Stomach (tissue), 8 donors: ENCODE measurements at regions not wholly inside any gene's neighbourhood (a gene's known extent, or its start where the extent isn't known, plus 50 kb on each side); places are given as distances from the start of the nearest gene placed in this dataset.

Experiments
- DNase-seq, 2 donors: peaks; one replicate each; pipeline versions ENCODE4 v3.0.0 to v3.0.0-alpha.2; 2013 to 2019
- H3K27ac ChIP-seq, 5 donors: fragments of 200-600 bp in 4 of 5; sonication (generic) in 4 of 5; one replicate each; pipeline ENCODE4 v1.5.1; 2013 to 2019; ENCODE audit warnings: mild to moderate bottlenecking in 1 of 5, moderate library complexity in 1 of 5
- H3K27me3 ChIP-seq, 3 donors: fragments of 200-600 bp; sonication (generic); one replicate each; pipeline ENCODE4 v1.5.1; 2017 to 2019; ENCODE audit warnings: mixed run types in 1 of 3
- H3K36me3 ChIP-seq, 4 donors: fragments of 200-600 bp; sonication (generic); 1 replicate in 3 of 4; 2 replicates in 1 of 4; pipeline ENCODE4 v1.5.1; 2016 to 2019
- H3K4me1 ChIP-seq, 4 donors: fragments of 200-600 bp; sonication (generic); one replicate each; pipeline ENCODE4 v1.5.1; 2016 to 2019
- H3K4me3 ChIP-seq, 4 donors: fragments of 200-600 bp; sonication (generic) in 3 of 4; one replicate each; pipeline ENCODE4 v1.5.1; 2016 to 2019; ENCODE audit warnings: mild to moderate bottlenecking in 1 of 4
- H3K9me3 ChIP-seq, 4 donors: fragments of 200-600 bp; sonication (generic); one replicate each; pipeline ENCODE4 v1.5.1; 2016 to 2019
- CTCF ChIP-seq, 7 experiments: fragments of 450-650 bp in 4 of 7; fragments of 200-600 bp in 3 of 7; sonication (generic) in 3 of 7; IDR thresholded peaks; one replicate each; pipeline ENCODE4 v1.5.1; 2016 to 2019; ENCODE audit warnings: antibody characterized with exemption in 7 of 7, control low read depth in 2 of 7, mild to moderate bottlenecking in 1 of 7
- EP300 ChIP-seq: sonication (generic); formaldehyde crosslinking; IDR thresholded peaks from one replicate; pipeline ENCODE4 v1.6.1; 2017; ENCODE audit warnings: antibody characterized with exemption
- POLR2A ChIP-seq, 4 donors: fragments of 450-650 bp; IDR thresholded peaks; one replicate each; pipeline ENCODE4 v1.6.1; 2016; ENCODE audit warnings: antibody characterized with exemption in 4 of 4, control low read depth in 2 of 4, mild to moderate bottlenecking in 1 of 4, moderate library complexity in 1 of 4
- POLR2AphosphoS5 ChIP-seq, 3 donors: sonication (generic); formaldehyde crosslinking; IDR thresholded peaks; one replicate each; pipeline ENCODE4 v1.6.1; 2016; ENCODE audit warnings: antibody characterized with exemption in 3 of 3
- WGBS, 5 donors: extraction: QIAGEN DNeasy Blood & Tissue Kit in 3 of 5; methylation state at CpG; one replicate each; pipeline versions ENCODE4 v1.1.5 to v1.1.7; 2013 to 2018; 5-methylcytosine and 5-hydroxymethylcytosine counted together
- intact Hi-C: fragments of 100-400 bp; cut with DNase I; formaldehyde crosslinking; loops from one replicate; pipeline ENCODE4 v1.15.1; 2023; ENCODE audit warnings: low total_unique reads
- donor health status: healthy with polysubstance abuse.
- donor health status: Bipolar disorder and iron deficiency.
- donor health status: healthy.

- no peak for DNase-seq
- Histone ChIP-seq H3K27me3 (no peaks in the 10 kb centered on the region), H3K36me3 (no peaks in the 10 kb centered on the region), H3K4me1 (peaks cover 0 to 26% (median 6%) of the 10 kb centered on the region in 4 donors), H3K4me3 (no peak overlapping the region), H3K9me3 (peaks cover 0 to 10% (median 0%) of the 10 kb centered on the region in 4 donors), H3K27ac (peak overlapping the region in 1 of 5 donors; percentile 51)
- WGBS, 5 donors: 87 to 96% (median 94%) methylated on average over 3 of the region's 3 CpGs
- intact Hi-C loops: no loop called here
- TF ChIP-seq EP300 (no peak), POLR2A (IDR thresholded peaks at IDR 0.05) (no peak), CTCF (IDR thresholded peaks at IDR 0.05) (no peak), POLR2AphosphoS5 (IDR thresholded peaks at IDR 0.05) (no peak)
These were observed 163.7 kb downstream of the SMIM20 start for GRCh38 chr4:26077756-26078155.

DNA sequence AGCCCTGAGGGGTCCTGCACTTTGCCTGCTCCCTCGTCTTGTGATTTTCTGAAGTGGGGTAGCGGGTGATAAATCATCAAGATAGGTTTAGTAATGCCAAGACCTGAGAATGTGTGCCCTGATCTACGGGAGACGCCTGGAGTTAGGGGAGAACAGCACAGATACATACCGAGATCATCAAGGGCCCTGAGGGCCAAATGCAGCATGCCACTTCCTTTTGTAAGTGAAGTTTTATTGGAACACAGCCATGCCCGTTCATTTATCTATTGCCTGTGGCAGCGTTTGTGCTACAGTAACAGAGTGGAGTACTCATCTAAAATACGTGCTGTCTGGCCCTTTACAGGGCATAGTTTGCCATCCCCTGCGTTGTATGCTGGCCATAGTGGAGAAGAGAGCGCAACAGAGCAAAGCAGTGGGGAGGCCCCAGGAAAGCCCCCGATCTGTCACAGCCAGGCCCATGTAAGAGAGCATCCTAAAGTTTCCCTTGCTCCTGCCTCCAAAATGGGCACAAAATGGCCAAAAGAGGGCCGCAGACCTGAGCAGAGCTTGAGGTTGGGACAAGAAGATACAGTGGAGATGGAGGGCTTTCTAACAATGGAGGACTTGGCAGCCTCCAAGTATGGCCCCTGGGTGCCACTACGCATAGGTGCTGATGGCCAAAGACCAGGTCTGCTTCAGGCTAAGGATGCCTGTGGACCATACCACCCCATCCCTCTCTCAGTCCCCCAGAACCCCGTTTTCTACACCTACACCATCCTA lies 167.0 kb downstream of the SMIM20 start:
- DNase-seq: no peak
- Histone ChIP-seq H3K4me3 (no peak overlapping the region), H3K9me3 (peaks cover 0 to 10% (median 0%) of the 10 kb centered on the region in 4 donors), H3K27ac (no peak overlapping the region), H3K4me1 (peaks cover 0 to 19% (median 6%) of the 10 kb centered on the region in 4 donors), H3K27me3 (no peaks in the 10 kb centered on the region), H3K36me3 (no peaks in the 10 kb centered on the region)
- 66 to 77% (median 72%) methylated on average over 13 to 14 of the region's 14 CpGs for WGBS, 5 donors
- no peak for TF ChIP-seq POLR2A (IDR thresholded peaks at IDR 0.05)
- no peak for TF ChIP-seq CTCF (IDR thresholded peaks at IDR 0.05)
- no peak for TF ChIP-seq EP300
- intact Hi-C loops: no loop called here

DNA sequence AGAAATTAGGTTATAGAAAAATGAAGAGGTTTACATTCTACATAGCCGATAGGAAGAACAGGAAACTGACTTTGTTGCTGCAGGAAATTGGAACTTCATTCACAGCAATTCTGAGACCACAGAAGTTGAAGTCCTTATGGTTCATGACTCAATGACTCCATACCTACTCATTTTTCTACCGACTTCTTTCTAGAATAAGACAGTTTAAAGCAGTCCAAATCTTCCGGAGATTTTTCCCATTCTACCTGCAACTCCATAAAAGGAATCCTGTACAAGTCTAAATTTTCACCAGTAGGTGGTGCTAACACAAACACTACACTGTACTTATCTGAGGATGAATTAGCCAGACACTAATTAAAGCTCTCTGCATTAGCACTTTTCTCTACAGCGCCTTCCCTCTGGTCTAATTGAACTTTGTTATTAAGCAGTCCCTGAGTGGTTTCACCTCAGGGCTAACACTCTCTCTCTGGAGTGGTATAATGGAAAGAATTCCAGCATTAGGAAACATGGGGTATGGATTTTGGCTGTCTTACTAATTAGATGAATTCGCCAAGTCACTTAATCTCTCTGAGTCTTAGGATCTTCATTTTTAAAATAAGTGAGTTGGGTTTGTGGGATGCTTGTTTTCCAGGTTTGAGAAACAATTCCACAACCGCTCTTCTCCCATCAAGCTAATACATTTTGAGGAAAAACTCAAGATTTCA lies 167.9 kb downstream of the SMIM20 start:
- intact Hi-C loops: no loop called here

More for the DNA sequence above, 167.9 kb downstream of the SMIM20 start:
- WGBS, 5 donors: 40 to 46% (median 44%) methylated on average over 6 of the region's 6 CpGs
- no peak overlapping the region for H3K27ac ChIP-seq
- no peaks in the 10 kb centered on the region for H3K27me3 ChIP-seq
- H3K36me3 ChIP-seq: no peaks in the 10 kb centered on the region
- TF ChIP-seq POLR2AphosphoS5 (IDR thresholded peaks at IDR 0.05) (no peak), EP300 (no peak), CTCF (IDR thresholded peaks at IDR 0.05) (peak in 5 of 7 experiments; percentile 44 to 75 (median 71)), POLR2A (IDR thresholded peaks at IDR 0.05) (no peak)
- peaks cover 0 to 19% (median 9%) of the 10 kb centered on the region in 4 donors for H3K4me1 ChIP-seq
- peak in 1 of 2 donors; percentile 74 for DNase-seq
- H3K9me3 ChIP-seq: peaks cover 0 to 2% (median 0%) of the 10 kb centered on the region in 4 donors
- H3K4me3 ChIP-seq: no peak overlapping the region
